ENCODE measurements at regions not wholly inside any gene's neighbourhood (a gene's known extent, or its start where the extent isn't known, plus 50 kb on each side); places are given as distances from the start of the nearest gene placed in this dataset.
A peak's percentile ranks its signal among the peaks of the same experiment; 100 is the strongest.

DNA sequence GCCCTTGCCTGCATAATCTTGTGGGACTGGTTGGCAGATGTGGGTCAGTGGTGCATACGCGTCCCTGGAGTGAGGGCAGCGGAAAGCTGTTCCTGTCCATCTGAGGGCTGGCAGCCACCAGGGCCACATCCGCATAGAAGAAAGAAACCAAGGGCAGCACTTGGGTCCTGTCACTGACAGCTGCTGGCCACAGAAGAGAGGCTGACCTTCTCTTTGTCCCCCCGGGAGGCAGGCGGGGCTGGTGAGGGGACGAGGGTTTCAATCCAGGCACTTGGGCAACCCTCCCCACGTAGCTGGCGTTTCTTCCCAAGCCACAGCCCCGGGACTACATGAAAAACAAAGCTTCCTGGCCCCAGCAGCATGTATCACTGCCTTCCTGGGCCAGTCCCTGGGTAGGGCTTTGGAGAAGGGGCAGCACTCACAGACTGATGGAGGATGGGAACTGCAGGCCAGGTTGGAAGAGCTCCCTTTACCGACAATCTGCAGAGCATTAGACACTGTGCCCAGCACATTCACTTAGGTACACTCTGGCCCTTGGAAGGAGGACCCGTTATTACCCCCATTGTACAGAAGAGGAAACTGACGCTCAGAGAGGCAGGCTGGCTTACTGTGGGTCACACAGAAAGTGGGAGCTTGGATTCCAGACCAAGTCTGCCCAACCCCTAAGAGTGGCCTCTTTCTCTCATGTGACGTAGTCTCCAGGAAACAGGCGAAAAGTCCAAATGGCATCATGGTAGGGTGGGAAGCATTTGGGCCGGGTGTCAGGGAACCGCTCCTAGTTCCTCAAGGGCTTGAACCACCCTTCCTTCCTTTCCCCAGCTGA lies 78.8 kb upstream of the SLC6A6 start:
- no peak overlapping the region for H2AFZ ChIP-seq (ENCODE audit: low read length)
- no peak overlapping the region for H3K4me3 Mint-ChIP-seq

More for the DNA sequence above, 78.8 kb upstream of the SLC6A6 start:
- Mint-ChIP-seq H3K9me3 (peaks cover 4% of the 10 kb centered on the region in 2 experiments; a peak in 4 of 5 replicates), H3K27ac (peak overlapping the region in 1 of 3 experiments; percentile 72; a peak in 2 of 7 replicates), H3K4me1 (peaks cover 21 to 26% of the 10 kb centered on the region in 2 experiments), H3K27me3 (ENCODE audit: low read depth) (peaks cover 5% of the 10 kb centered on the region), H3K36me3 (ENCODE audit: insufficient read depth in 1 of 3, low read depth in 3 of 3) (peaks cover 0 to 8% (median 4%) of the 10 kb centered on the region in 3 experiments; a peak in 3 of 7 replicates)
- no peak overlapping the region for H2BK12ac ChIP-seq (ENCODE audit: insufficient read length, low read depth, low read length)
- no peak overlapping the region for H4K91ac ChIP-seq (ENCODE audit: insufficient read length, low read depth, low read length)
- TF ChIP-seq CTCF (conservative IDR thresholded peaks at IDR 0.05) = no peak
- H2AK5ac ChIP-seq (ENCODE audit: insufficient read length, low read length) = no peak overlapping the region
- no peak overlapping the region; the same call in 1 of the 2 replicates for H3K14ac ChIP-seq (ENCODE audit: insufficient read depth, low read length)
- no peak overlapping the region for H2BK120ac ChIP-seq (ENCODE audit: low read depth, low read length, poor library complexity, severe bottlenecking)
- H3K18ac ChIP-seq (ENCODE audit: insufficient read length, low read depth, low read length) = no peak overlapping the region
- H4K8ac ChIP-seq (replicated peaks; ENCODE audit: insufficient read length, low read depth, low read length) = no peak overlapping the region
- no peak overlapping the region for H3T11ph ChIP-seq (ENCODE audit: low read length)
- peaks cover 5% of the 10 kb centered on the region; the same call in 1 of the 2 replicates for H3K4me1 ChIP-seq (ENCODE audit: insufficient read depth, low read length)
- no peak overlapping the region for H2BK5ac ChIP-seq (ENCODE audit: insufficient read length, low read length)
- H3K23ac ChIP-seq (ENCODE audit: insufficient read length, low read depth, low read length) = no peak overlapping the region
- no peaks in the 10 kb centered on the region for H3K79me1 ChIP-seq (ENCODE audit: insufficient read depth, low read depth, low read length, poor library complexity, severe bottlenecking)
- no peak overlapping the region for H3K4me2 ChIP-seq (ENCODE audit: insufficient read depth, insufficient read length, low read length)
- no peak overlapping the region for H2BK20ac ChIP-seq (ENCODE audit: low read depth, low read length, poor library complexity, severe bottlenecking)
- no peaks in the 10 kb centered on the region for H3K23me2 ChIP-seq (ENCODE audit: insufficient read length, low read depth, low read length, poor library complexity, severe bottlenecking)
- no peaks in the 10 kb centered on the region for H3K9me3 ChIP-seq (ENCODE audit: control insufficient read depth, low read depth, low read length)
- no peak overlapping the region for H4K5ac ChIP-seq (ENCODE audit: insufficient read length, low read depth, low read length)
- no peak overlapping the region for H3K27ac ChIP-seq (ENCODE audit: insufficient read length, low read depth, low read length)
- no peak for DNase-seq
- H2BK15ac ChIP-seq (ENCODE audit: low read depth, low read length) = no peak overlapping the region
- H3K4ac ChIP-seq (ENCODE audit: low read depth, low read length) = no peak overlapping the region
- no peaks in the 10 kb centered on the region for H3K79me2 ChIP-seq (ENCODE audit: insufficient read depth, low read length)
- H4K20me1 ChIP-seq (ENCODE audit: control insufficient read depth, insufficient read depth, insufficient read length) = no peaks in the 10 kb centered on the region
- no peaks in the 10 kb centered on the region for H3K27me3 ChIP-seq (ENCODE audit: insufficient read depth, low read length)
- no CpG with 5 or more reads among the region's 17 CpGs for WGBS (ENCODE audit: extremely low coverage, insufficient read length, low lambda C conversion rate)
- no peak overlapping the region for H3K9ac ChIP-seq (ENCODE audit: extremely low read depth, insufficient read length, low read length)
- H3K56ac ChIP-seq (ENCODE audit: insufficient read length, low read depth, low read length) = no peak overlapping the region
